Activated CD8-positive, alpha-beta memory T cell treated with anti-CD3 and anti-CD28 coated beads for 4 hours (primary cell): ENCODE measurements at regions not wholly inside any gene's neighbourhood (a gene's known extent, or its start where the extent isn't known, plus 50 kb on each side); places are given as distances from the start of the nearest gene placed in this dataset.
"Not testable (repeated sequence)": the region's sequence is repeated elsewhere in the genome, so short reads cannot be mapped to it uniquely, and the experiment has no call there.

Source experiments
- DNase-seq, 2 donors: peaks; one replicate each; pipeline ENCODE4 v3.0.0-alpha.2; 2020; ENCODE audit warnings: low read depth in 2 of 2

GRCh38 chr3:194249323-194250097 lies 101.6 kb downstream of the CPN2 start:
- DNase-seq = no peak

- no peak for DNase-seq
These were observed 100.8 kb downstream of the CPN2 start for GRCh38 chr3:194250098-194251002.

GRCh38 chr3:194251007-194251406 lies 100.1 kb downstream of the CPN2 start:
- DNase-seq = no peak

GRCh38 chr3:194251461-194251860 lies 99.7 kb downstream of the CPN2 start:
- DNase-seq = no peak

GRCh38 chr3:194251891-194252560 lies 99.1 kb downstream of the CPN2 start:
- DNase-seq = no peak

GRCh38 chr3:194253270-194253669 lies 97.9 kb downstream of the CPN2 start:
- no peak for DNase-seq

- DNase-seq = no peak
These were observed 97.1 kb downstream of the CPN2 start for GRCh38 chr3:194254040-194254439.

- DNase-seq = peak; percentile 13 to 14
These were observed 95.7 kb downstream of the CPN2 start for GRCh38 chr3:194255252-194256039.

- DNase-seq = no peak
These were observed 94.8 kb downstream of the CPN2 start for GRCh38 chr3:194256040-194256945.

GRCh38 chr3:194257151-194257621 lies 93.9 kb downstream of the CPN2 start:
- DNase-seq = no peak

GRCh38 chr3:194257916-194258668 lies 93.0 kb downstream of the CPN2 start:
- DNase-seq = no peak

- DNase-seq = no peak
These were observed 91.0 kb downstream of the CPN2 start for GRCh38 chr3:194259982-194260766.

- DNase-seq = no peak
These were observed 89.5 kb downstream of the CPN2 start for GRCh38 chr3:194261581-194262063.

GRCh38 chr3:194262176-194262924 lies 88.8 kb downstream of the CPN2 start:
- DNase-seq = no peak

GRCh38 chr3:194262925-194263305 lies 88.2 kb downstream of the CPN2 start:
- no peak for DNase-seq

- not testable (repeated sequence) for DNase-seq
These were observed 86.3 kb downstream of the CPN2 start for GRCh38 chr3:194264631-194265504.

- no peak for DNase-seq
These were observed 85.6 kb downstream of the CPN2 start for GRCh38 chr3:194265505-194265892.
